OCI-LY3 (cell line): ENCODE measurements at regions not wholly inside any gene's neighbourhood (a gene's known extent, or its start where the extent isn't known, plus 50 kb on each side); places are given as distances from the start of the nearest gene placed in this dataset.

Experiments used
- CTCF ChIP-seq: fragments of 200-600, 300-600 bp; sonication (generic); IDR thresholded peaks from 2 replicates; pipeline ENCODE4 v1.5.1; 2014; ENCODE audit warnings: antibody characterized with exemption, low read length, low read depth
- EZH2phosphoT487 ChIP-seq: fragments of 200-600 bp; shearing (Covaris generic); IDR thresholded peaks from 2 replicates; pipeline ENCODE4 v1.6.1; 2018; ENCODE audit warnings: antibody characterized with exemption, mixed run types, low read depth

- TF ChIP-seq CTCF (no peak), EZH2phosphoT487 (no peak)
These were observed 228.3 kb upstream of the PKN2 start for GRCh38 chr1:88455621-88456256.
